HG02763 (cell line): ENCODE measurements at regions not wholly inside any gene's neighbourhood (a gene's known extent, or its start where the extent isn't known, plus 50 kb on each side); places are given as distances from the start of the nearest gene placed in this dataset.

Experiments used
- ATAC-seq: cut with Tn5 transposase; IDR thresholded peaks from one replicate; pipeline ENCODE4 v1.9.1; 2021; ENCODE audit warnings: mild to moderate bottlenecking, moderate library complexity; ENCODE audit not compliant: unreplicated experiment

- no peak for ATAC-seq
Measured at GRCh38 chr10:3016016-3016415, 51.3 kb upstream of the PFKP start.

GRCh38 chr10:3014968-3015367, 52.4 kb upstream of the PFKP start:
- ATAC-seq = no peak

- no peak for ATAC-seq
Measured at GRCh38 chr10:3012223-3012622, 55.1 kb upstream of the PFKP start.

- ATAC-seq = no peak
Measured at GRCh38 chr10:3010816-3011460, 56.4 kb upstream of the PFKP start.

GRCh38 chr10:3010334-3010733, 57.0 kb upstream of the PFKP start:
- ATAC-seq = no peak

GRCh38 chr10:3009341-3009740, 58.0 kb upstream of the PFKP start:
- ATAC-seq = no peak

- ATAC-seq = no peak
Measured at GRCh38 chr10:3008518-3009195, 58.7 kb upstream of the PFKP start.

- no peak for ATAC-seq
Measured at GRCh38 chr10:3006607-3007006, 60.7 kb upstream of the PFKP start.

- no peak for ATAC-seq
Measured at GRCh38 chr10:3006093-3006492, 61.3 kb upstream of the PFKP start.

- ATAC-seq = no peak
Measured at GRCh38 chr10:3002304-3002703, 65.0 kb upstream of the PFKP start.

GRCh38 chr10:3000048-3000447, 67.3 kb upstream of the PFKP start:
- no peak for ATAC-seq

- no peak for ATAC-seq
Measured at GRCh38 chr10:2994221-2994961, 73.0 kb upstream of the PFKP start.

GRCh38 chr10:2993636-2994035, 73.7 kb upstream of the PFKP start:
- no peak for ATAC-seq

GRCh38 chr10:2992401-2993198, 74.7 kb upstream of the PFKP start:
- no peak for ATAC-seq

GRCh38 chr10:2990764-2991163, 76.6 kb upstream of the PFKP start:
- ATAC-seq = no peak

- no peak for ATAC-seq
Measured at GRCh38 chr10:2989292-2989947, 77.9 kb upstream of the PFKP start.

GRCh38 chr10:2987185-2987768, 80.1 kb upstream of the PFKP start:
- ATAC-seq = no peak

GRCh38 chr10:2986391-2986801, 81.0 kb upstream of the PFKP start:
- no peak for ATAC-seq

GRCh38 chr10:2985729-2986232, 81.6 kb upstream of the PFKP start:
- ATAC-seq = no peak

- no peak for ATAC-seq
Measured at GRCh38 chr10:2984682-2985081, 82.7 kb upstream of the PFKP start.
